ENCODE measurements at regions not wholly inside any gene's neighbourhood (a gene's known extent, or its start where the extent isn't known, plus 50 kb on each side); places are given as distances from the start of the nearest gene placed in this dataset.

GRCh38 chr14:76694106-76694505, 67.2 kb upstream of the VASH1 start:
- BruUV-seq (replicated peaks), result no TSS peak
- Histone ChIP-seq H3K9me3 (ENCODE audit: low read depth, low read length, poor library complexity, severe bottlenecking) (no peaks in the 10 kb centered on the region), H3K4me1 (ENCODE audit: insufficient read depth, low read length, poor library complexity, severe bottlenecking) (no peaks in the 10 kb centered on the region), H3K27ac (ENCODE audit: low read depth, low read length, poor library complexity, severe bottlenecking) (no peak overlapping the region), H3K36me3 (ENCODE audit: insufficient read depth, low read length, poor library complexity, severe bottlenecking) (no peaks in the 10 kb centered on the region), H3K4me3 (ENCODE audit: low read depth, low read length, poor library complexity, severe bottlenecking) (no peak overlapping the region), H3K27me3 (replicated peaks; ENCODE audit: insufficient read depth, low read depth, low read length, poor library complexity) (no peaks in the 10 kb centered on the region)
- POLR2A ChIA-PET (ENCODE audit: low non-redundant PET), result no interaction called here
- TF ChIP-seq EZH2 (IDR thresholded peaks at IDR 0.05; ENCODE audit: borderline replicate concordance, low read depth, low read length, poor library complexity, severe bottlenecking), result no peak
- TF ChIP-seq, protein P1, sequence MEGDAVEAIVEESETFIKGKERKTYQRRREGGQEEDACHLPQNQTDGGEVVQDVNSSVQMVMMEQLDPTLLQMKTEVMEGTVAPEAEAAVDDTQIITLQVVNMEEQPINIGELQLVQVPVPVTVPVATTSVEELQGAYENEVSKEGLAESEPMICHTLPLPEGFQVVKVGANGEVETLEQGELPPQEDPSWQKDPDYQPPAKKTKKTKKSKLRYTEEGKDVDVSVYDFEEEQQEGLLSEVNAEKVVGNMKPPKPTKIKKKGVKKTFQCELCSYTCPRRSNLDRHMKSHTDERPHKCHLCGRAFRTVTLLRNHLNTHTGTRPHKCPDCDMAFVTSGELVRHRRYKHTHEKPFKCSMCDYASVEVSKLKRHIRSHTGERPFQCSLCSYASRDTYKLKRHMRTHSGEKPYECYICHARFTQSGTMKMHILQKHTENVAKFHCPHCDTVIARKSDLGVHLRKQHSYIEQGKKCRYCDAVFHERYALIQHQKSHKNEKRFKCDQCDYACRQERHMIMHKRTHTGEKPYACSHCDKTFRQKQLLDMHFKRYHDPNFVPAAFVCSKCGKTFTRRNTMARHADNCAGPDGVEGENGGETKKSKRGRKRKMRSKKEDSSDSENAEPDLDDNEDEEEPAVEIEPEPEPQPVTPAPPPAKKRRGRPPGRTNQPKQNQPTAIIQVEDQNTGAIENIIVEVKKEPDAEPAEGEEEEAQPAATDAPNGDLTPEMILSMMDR (conservative IDR thresholded peaks at IDR 0.05; ENCODE audit: low read depth, low read length), result no peak
- CTCF ChIA-PET, result no interaction called here
- intact Hi-C loops (cut with micrococcal nuclease; ENCODE audit: unreplicated experiment), result no loop called here
- no peak for DNase-seq (ENCODE audit: low spot score)

DNA sequence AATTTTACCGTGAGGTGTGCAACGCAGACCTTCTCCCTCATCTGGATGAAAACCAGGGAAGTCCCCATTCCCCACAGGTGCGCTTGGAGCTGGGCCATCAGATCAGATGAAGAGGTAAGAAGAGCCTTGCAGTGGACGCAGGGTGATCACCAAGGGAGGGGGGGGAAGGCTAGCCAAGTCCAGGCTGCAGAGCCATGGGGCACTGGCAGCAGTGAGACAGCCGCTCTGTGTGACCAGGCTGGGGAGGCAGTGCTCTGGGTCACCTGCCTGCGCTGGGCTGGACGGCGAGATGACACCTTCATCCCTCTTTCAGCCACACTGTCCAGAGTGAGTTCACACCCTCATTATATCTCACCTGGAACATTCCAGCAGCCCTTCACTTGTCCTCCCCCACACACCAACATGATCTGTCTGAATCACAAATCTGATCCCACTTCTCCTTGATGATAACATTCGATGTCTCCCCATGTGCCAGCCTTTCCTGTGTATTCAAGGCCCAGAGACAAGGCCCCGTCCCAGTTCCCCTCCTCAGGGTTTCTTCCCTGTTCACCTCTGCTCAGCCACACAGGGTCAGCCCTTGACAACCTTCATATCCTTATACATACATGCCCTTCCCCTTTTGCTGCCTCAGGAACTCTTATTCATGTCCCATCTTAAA, 65.9 kb upstream of the VASH1 start:
- Histone ChIP-seq H3K36me3 (ENCODE audit: insufficient read depth, low read length, poor library complexity, severe bottlenecking) (no peaks in the 10 kb centered on the region), H3K9me3 (ENCODE audit: low read depth, low read length, poor library complexity, severe bottlenecking) (no peaks in the 10 kb centered on the region), H3K27ac (ENCODE audit: low read depth, low read length, poor library complexity, severe bottlenecking) (no peak overlapping the region), H3K27me3 (replicated peaks; ENCODE audit: insufficient read depth, low read depth, low read length, poor library complexity) (no peaks in the 10 kb centered on the region), H3K4me1 (ENCODE audit: insufficient read depth, low read length, poor library complexity, severe bottlenecking) (no peaks in the 10 kb centered on the region), H3K4me3 (ENCODE audit: low read depth, low read length, poor library complexity, severe bottlenecking) (no peak overlapping the region)
- no TSS peak for BruUV-seq (replicated peaks)
- no peak for DNase-seq (ENCODE audit: low spot score)
- intact Hi-C loops (cut with micrococcal nuclease; ENCODE audit: unreplicated experiment), result no loop called here
- ChIA-PET CTCF (no interaction called here), POLR2A (ENCODE audit: low non-redundant PET) (no interaction called here)
- TF ChIP-seq, protein P1 (conservative IDR thresholded peaks at IDR 0.05; ENCODE audit: low read depth, low read length), result no peak
- no peak for TF ChIP-seq EZH2 (IDR thresholded peaks at IDR 0.05; ENCODE audit: borderline replicate concordance, low read depth, low read length, poor library complexity, severe bottlenecking)

DNA sequence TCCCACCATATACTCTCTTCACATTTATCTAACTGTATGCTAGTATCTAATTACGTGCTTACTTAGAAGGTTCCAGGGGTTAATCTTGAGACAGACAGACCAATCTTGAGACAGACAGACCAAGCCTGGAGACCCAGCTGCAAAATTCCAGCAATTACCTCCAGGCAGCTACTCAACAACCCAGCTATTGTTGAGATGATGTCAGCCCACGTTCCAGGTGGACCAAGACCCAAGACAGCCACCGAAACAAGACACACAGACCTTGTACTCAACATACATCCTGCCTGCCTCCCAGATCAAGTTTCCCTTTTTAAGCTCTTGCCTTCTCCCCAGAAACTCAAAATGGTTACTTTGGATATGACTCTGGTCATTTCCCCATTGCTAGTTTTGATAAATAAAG, 64.9 kb upstream of the VASH1 start:
- ChIA-PET POLR2A (ENCODE audit: low non-redundant PET) (no interaction called here), CTCF (no interaction called here)
- no TSS peak for BruUV-seq (replicated peaks)
- DNase-seq (ENCODE audit: low spot score), result no peak
- Histone ChIP-seq H3K4me3 (ENCODE audit: low read depth, low read length, poor library complexity, severe bottlenecking) (no peak overlapping the region), H3K27ac (ENCODE audit: low read depth, low read length, poor library complexity, severe bottlenecking) (no peak overlapping the region), H3K27me3 (replicated peaks; ENCODE audit: insufficient read depth, low read depth, low read length, poor library complexity) (no peaks in the 10 kb centered on the region), H3K9me3 (ENCODE audit: low read depth, low read length, poor library complexity, severe bottlenecking) (no peaks in the 10 kb centered on the region), H3K36me3 (ENCODE audit: insufficient read depth, low read length, poor library complexity, severe bottlenecking) (no peaks in the 10 kb centered on the region), H3K4me1 (ENCODE audit: insufficient read depth, low read length, poor library complexity, severe bottlenecking) (no peaks in the 10 kb centered on the region)
- TF ChIP-seq, protein P1 (conservative IDR thresholded peaks at IDR 0.05; ENCODE audit: low read depth, low read length), result no peak
- no peak for TF ChIP-seq EZH2 (IDR thresholded peaks at IDR 0.05; ENCODE audit: borderline replicate concordance, low read depth, low read length, poor library complexity, severe bottlenecking)
- intact Hi-C loops (cut with micrococcal nuclease; ENCODE audit: unreplicated experiment), result no loop called here
